HuH-7.5 (cell line): ENCODE measurements at regions not wholly inside any gene's neighbourhood (a gene's known extent, or its start where the extent isn't known, plus 50 kb on each side); places are given as distances from the start of the nearest gene placed in this dataset.

Experiments
- DNase-seq: peaks from one replicate; pipeline ENCODE4 v3.0.0; 2011; ENCODE audit warnings: low spot score

DNA sequence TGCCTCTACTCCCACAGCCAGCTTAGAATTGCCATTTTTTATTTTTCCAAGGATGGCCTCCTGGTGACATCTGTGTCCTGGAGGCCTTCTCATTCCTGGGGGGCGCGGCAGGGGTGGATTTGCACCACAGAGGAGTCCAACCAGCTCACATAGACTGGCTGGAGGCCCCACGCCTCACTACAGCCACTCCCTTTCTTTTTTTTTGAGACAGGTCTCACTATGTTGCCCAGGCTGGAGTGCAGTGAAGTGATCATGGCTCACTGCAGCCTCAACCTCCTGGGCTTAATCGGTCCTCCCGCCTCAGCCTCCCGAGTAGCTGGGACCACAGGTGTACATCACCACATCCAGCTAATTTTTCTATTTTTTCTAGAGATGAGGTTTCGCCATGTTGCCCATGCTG is 57.6 kb upstream of the DOCK1 start:
- DNase-seq = no peak

GRCh38 chr10:126849646-126850045 is 55.6 kb upstream of the DOCK1 start:
- DNase-seq = no peak

- no peak for DNase-seq
These were observed 53.7 kb upstream of the DOCK1 start for GRCh38 chr10:126851414-126852108.

DNA sequence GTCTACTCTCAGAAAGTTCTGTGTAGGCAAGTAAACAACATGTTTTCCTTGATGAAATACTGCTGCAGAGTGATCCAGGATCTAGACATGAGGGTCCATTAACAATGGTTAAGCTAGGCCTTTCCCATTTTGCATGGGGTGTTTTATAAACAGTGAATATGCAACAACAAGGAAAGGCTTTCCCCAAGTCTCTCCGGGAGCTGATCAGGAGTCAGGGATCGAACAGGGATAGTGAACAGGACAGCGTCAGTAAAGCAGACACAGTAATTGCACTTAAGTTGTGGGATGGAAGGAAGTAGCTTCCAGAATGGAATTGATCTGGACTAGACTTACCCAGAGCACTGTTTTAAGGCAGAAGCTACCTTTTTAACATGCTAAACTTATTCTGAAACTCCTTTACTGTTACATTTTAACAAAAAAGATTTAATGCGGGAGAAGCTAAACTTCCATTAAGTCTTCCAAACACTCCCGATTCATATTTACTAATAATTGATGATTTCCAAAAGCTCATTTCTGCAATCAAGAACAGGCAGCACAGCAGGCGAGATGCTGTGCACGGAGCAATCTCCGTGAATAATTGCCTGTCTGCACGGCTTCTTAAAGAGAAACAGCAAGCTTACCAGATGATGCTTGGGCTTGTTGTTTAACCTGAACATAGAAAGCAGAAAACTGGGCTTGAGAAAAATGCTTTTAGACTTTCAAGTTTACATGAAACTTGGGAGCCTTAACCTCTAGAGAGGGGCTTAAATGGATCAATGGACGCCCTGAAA is 50.3 kb upstream of the DOCK1 start:
- no peak for DNase-seq
